NB4 (cell line): ENCODE measurements at regions not wholly inside any gene's neighbourhood (a gene's known extent, or its start where the extent isn't known, plus 50 kb on each side); places are given as distances from the start of the nearest gene placed in this dataset.
"Not testable (repeated sequence)": the region's sequence is repeated elsewhere in the genome, so short reads cannot be mapped to it uniquely, and the experiment has no call there.

Experiments
- DNase-seq: peaks from one replicate; pipeline ENCODE4 v3.0.0; 2010; ENCODE audit warnings: low read depth
- H3K4me3 ChIP-seq: one replicate; pipeline ENCODE4 v1.5.1; 2011; ENCODE audit warnings: mild to moderate bottlenecking, low read depth, low read length, moderate library complexity
- MAX ChIP-seq: IDR thresholded peaks from 2 replicates; pipeline ENCODE4 v1.6.1; 2011; ENCODE audit warnings: low read depth, low read length
- MYC ChIP-seq: IDR thresholded peaks from 2 replicates; pipeline ENCODE4 v1.6.1; 2011; ENCODE audit warnings: low read depth, low read length
- POLR2A ChIP-seq: IDR thresholded peaks from 2 replicates; pipeline ENCODE4 v1.6.1; 2011; ENCODE audit warnings: mild to moderate bottlenecking; ENCODE audit not compliant: insufficient read length; ENCODE audit errors: extremely low read depth
- TF ChIP-seq, protein P1 (sequence below): IDR thresholded peaks from one replicate; pipeline ENCODE4 v1.5.1; 2012; ENCODE audit warnings: low read depth, low read length

DNA sequence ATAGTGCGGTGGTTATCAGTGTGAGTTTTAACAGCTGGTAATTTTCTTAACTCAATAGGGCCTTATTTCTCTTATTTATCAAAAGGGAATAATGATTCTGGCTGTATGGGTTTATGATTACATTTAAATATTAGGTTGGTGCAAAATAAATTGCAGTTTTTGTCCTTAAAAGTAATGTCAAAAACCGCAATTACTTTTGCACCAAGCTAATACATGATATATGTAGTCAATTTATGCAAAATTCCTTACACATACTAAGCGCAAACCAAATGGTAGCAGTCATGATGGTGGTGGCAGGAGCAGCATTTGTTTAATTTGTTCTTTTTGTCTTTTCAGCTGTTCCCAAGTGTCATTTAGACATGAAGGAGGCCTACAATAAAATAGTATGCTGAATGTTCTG, 1777.1 kb downstream of the OLFM4 start:
- no peak for DNase-seq
- TF ChIP-seq POLR2A (no peak), MAX (no peak), MYC (no peak)
- TF ChIP-seq, protein P1, sequence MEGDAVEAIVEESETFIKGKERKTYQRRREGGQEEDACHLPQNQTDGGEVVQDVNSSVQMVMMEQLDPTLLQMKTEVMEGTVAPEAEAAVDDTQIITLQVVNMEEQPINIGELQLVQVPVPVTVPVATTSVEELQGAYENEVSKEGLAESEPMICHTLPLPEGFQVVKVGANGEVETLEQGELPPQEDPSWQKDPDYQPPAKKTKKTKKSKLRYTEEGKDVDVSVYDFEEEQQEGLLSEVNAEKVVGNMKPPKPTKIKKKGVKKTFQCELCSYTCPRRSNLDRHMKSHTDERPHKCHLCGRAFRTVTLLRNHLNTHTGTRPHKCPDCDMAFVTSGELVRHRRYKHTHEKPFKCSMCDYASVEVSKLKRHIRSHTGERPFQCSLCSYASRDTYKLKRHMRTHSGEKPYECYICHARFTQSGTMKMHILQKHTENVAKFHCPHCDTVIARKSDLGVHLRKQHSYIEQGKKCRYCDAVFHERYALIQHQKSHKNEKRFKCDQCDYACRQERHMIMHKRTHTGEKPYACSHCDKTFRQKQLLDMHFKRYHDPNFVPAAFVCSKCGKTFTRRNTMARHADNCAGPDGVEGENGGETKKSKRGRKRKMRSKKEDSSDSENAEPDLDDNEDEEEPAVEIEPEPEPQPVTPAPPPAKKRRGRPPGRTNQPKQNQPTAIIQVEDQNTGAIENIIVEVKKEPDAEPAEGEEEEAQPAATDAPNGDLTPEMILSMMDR = no peak
- no peak overlapping the region for H3K4me3 ChIP-seq

DNA sequence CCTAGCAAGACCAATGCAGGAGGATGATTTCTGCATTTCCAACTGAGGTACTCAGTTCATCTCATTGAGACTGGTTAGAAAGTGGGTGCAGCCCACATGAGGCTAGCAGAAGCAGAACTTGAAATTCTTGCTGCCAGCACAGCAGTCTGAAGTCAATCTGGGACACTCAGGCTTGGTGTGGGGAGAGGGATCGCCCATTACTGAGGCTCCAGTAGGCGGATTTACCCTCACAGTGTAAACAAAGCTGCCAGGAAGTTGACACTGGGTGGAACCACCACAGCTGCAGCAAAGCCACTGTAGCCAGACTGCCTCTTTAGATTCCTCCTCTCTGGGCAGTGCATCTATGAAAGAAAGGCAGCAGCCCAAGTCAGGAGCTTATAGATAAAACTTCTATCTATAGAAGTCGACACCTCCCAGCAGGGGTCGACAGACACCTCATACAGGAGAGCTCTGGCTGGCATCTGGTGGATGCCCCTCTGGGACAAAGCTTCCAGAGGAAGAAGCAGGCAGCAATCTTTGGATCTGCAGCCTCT, 1793.4 kb downstream of the OLFM4 start:
- not testable (repeated sequence) for DNase-seq, H3K4me3 ChIP-seq

DNA sequence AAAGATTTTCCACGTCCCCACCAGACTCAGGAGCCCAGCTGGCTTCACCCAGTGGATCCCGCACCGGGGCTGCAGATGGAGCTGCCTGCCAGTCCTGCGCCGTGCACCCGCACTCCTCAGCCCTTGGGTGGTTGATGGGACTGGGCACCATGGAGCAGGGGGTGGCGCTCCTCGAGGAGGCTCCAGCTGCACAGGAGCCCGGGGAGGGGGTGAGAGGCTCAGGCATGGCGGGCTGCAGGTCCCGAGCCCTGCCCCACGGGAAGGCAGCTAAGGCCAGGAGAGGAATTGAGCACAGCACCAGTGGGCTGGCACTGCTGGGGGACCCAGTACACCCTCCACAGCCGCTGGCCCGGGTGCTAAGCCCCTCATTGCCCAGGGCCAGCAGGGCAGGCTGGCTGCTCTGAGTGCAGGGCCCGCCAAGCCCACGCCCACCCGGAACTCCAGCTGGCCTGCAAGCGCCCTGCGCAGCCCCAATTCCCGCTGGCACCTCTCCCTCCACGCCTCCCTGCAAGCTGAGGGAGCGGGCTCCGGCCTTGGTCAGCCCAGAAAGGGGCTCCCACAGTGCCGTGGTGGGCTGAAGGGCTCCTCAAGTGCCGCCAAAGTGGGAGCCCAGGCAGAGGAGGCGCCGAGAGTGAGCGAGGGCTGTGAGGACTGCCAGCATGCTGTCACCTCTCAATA, 1800.9 kb downstream of the OLFM4 start:
- not testable (repeated sequence) for H3K4me3 ChIP-seq, DNase-seq

- no peak overlapping the region for H3K4me3 ChIP-seq
- TF ChIP-seq, protein P1 = no peak
- no peak for TF ChIP-seq MAX
- no peak for DNase-seq
Observed at GRCh38 chr13:54836273-54836672, 1807.7 kb downstream of the OLFM4 start.

- no peak for DNase-seq
- no peak overlapping the region for H3K4me3 ChIP-seq
- no peak for TF ChIP-seq POLR2A
- TF ChIP-seq, protein P1 = no peak
- TF ChIP-seq MAX = no peak
- no peak for TF ChIP-seq MYC
Observed at GRCh38 chr13:54841682-54842081, 1813.1 kb downstream of the OLFM4 start.

DNA sequence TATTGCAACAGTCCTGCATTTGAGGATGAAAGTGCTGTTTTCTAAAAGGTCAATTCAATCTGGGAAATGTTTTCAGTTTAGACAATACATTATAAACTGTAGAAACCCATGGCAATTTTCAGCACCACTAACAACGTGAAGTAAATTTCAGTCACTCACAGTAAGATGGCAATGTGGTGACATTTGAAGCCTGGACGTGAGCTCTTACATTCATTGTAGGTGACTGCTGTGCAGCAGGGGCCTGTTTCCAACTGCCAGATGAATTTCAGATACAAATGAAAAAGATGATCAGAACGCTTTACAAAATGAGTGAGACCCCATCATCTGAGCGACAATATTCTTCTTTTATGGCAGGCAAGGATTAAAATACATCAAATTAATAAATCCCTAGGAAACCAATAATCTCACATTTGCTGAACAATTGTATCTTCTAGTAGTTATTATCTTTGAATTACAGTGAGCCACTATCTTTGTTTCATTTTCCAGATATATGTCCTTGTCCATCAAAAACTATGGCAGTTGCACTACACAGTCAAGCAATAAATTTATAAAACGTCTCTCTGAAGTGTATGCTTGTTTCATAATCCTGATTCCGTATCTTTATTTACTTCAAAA, 1816.8 kb downstream of the OLFM4 start:
- H3K4me3 ChIP-seq = no peak overlapping the region
- TF ChIP-seq MAX (no peak), MYC (no peak), POLR2A (no peak)
- TF ChIP-seq, protein P1 = no peak
- no peak for DNase-seq

DNA sequence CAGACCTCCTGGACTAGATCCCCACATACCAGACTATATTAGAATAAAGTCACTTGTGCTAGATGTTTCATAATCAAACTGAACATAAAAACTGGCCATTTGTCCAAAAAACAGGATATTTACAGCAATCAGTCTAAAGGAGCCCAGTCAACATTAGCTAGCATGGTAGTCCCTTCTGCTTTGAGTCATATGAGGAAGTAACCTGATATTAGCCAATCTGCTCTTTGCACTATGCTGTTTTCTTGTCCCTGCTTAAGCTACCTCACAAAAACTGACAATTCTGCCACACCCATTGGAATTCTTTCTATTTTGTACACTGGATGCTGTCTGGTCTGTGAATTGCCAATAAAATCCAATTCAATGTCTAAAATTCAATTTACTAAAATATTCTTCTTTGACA, 1824.2 kb downstream of the OLFM4 start:
- TF ChIP-seq, protein P1 = no peak
- no peak overlapping the region for H3K4me3 ChIP-seq
- peak; percentile 24 for DNase-seq
